ENCODE measurements at regions not wholly inside any gene's neighbourhood (a gene's known extent, or its start where the extent isn't known, plus 50 kb on each side); places are given as distances from the start of the nearest gene placed in this dataset.

DNA sequence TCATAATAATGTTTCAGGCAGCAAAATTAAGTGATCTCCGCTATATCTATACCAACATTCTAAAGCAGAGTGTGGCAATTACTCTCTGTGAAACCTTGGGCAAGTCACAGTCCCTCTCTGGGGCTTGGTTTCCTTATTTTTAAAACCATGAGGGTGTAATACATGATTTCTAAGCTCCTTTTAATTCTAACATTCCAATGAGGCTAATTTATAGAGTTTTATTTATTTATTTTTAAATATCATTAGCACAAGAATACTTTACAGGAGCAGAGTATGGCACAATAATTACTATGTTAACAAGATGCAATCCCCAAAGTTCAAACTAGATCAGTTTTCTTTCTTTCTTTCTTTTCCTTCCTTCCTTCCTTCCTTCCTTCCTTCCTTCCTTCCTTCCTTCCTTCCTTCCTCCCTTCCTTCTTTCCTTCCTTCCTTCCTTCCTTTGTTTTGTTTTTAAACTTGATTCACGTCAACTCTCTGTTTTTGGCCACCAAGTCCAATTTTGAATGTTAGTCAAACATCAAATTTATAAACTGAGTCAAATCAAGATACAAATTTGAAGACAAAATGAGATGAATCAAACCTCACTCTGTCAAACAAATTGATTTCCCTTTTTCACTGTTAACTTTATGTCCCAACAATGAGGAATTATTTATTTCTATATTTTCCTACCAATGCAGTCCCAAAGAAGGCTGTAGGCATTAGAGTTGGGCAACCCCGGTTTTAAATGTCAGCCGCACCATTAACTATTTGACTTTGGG is 50.2 kb upstream of the GPR174 start:
- H3K9me3 ChIP-seq (replicated peaks; ENCODE audit: low read length) = no peaks in the 10 kb centered on the region
- H3K27me3 ChIP-seq (ENCODE audit: control insufficient read depth, insufficient read depth, low read length) = no peaks in the 10 kb centered on the region
- H3K4me3 ChIP-seq (ENCODE audit: low read length) = no peak overlapping the region
- no peaks in the 10 kb centered on the region for H3K4me1 ChIP-seq (ENCODE audit: control insufficient read depth, insufficient read depth, low read length)
- H3K36me3 ChIP-seq (ENCODE audit: insufficient read depth, low read length) = no peaks in the 10 kb centered on the region
- no peak overlapping the region for H3K4me2 ChIP-seq (ENCODE audit: low read length)
- H3K9ac ChIP-seq (ENCODE audit: low read depth, low read length) = no peak overlapping the region
